Inflammatory macrophage (primary cell): ENCODE measurements at regions not wholly inside any gene's neighbourhood (a gene's known extent, or its start where the extent isn't known, plus 50 kb on each side); places are given as distances from the start of the nearest gene placed in this dataset.

Source experiments
- DNase-seq, 2 donors: peaks; one replicate each; pipeline ENCODE4 v3.0.0-alpha.2; 2020 to 2022

- DNase-seq = no peak
Observed at GRCh38 chr20:39808613-39809012, 846.5 kb downstream of the DHX35 start.

DNA sequence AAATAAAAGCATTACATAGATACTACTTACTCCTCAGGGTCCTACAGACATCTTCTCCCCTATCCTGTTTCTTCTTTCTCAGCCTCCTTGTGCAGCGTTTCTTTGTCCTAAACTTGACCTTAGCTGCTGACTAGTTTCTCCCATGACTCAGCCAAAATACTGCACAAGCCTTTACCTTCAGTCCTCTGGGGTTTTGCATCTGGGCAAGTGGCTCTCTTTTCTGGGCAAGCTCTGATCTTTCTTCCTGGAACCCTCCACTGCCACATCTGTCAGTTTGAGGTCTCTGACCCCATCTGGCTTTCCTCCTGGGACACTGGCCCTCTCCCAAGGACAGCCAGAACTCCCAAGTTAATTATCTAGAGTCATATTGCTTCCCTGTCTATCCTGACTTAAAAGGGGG lies 838.4 kb downstream of the DHX35 start:
- DNase-seq = no peak

- no peak for DNase-seq
Observed at GRCh38 chr20:39800111-39800510, 838.0 kb downstream of the DHX35 start.

GRCh38 chr20:39799366-39799965 lies 837.3 kb downstream of the DHX35 start:
- DNase-seq = no peak

GRCh38 chr20:39795401-39796272 lies 833.5 kb downstream of the DHX35 start:
- DNase-seq = no peak

DNA sequence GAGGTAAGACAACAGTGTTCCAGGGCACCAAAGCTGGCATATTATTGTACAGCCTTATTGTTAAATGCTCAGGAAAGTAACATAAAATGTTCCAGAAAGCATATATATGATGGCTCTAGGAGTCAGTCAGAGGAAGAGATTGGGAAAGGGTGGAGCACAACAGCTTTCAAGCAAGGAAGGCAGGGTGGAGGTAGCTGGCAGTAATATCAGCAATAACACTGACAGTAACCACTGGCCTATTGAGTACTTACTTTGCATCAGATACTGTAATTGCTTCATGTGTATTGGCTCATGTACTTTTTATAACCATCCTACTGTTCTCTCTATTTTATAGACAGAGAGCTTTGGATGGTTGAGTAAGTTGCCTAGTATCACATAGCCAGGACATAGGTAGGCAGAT lies 830.2 kb downstream of the DHX35 start:
- DNase-seq = no peak

GRCh38 chr20:39789411-39789810 lies 827.3 kb downstream of the DHX35 start:
- no peak for DNase-seq

DNA sequence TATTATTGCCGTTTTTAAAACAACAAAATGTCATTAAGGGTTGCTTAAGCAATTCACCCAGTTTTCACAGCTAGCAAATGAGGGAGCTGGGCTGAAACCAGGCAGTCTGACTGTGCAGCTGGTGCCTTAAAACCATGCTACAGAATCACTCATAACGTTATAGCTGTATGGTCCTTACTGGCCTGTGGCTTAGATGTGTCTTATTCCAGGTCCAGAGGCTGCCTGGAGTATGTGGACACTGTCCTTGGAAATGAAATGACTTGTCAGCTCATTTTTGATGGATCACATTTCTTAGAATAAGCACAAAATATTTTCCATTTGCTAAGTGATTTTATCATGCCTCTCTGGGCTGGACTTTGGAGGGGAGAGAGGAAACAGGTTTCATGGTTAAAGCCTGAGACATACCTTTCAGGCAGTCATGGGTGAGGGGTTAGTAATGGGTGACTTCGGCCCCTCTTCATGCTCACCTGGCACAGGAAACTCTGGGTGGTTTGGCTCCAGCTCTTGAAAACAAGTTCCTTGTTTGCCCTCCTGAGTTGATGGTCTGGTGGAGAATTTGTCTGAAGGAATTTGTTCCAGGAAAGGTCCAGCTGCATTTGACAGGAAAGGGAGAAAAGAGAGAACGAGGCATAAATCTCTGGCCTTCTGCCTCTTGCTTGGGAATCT lies 823.2 kb downstream of the DHX35 start:
- no peak for DNase-seq

GRCh38 chr20:39784693-39785092 lies 822.5 kb downstream of the DHX35 start:
- no peak for DNase-seq

GRCh38 chr20:39778847-39779604 lies 816.9 kb downstream of the DHX35 start:
- no peak for DNase-seq

DNA sequence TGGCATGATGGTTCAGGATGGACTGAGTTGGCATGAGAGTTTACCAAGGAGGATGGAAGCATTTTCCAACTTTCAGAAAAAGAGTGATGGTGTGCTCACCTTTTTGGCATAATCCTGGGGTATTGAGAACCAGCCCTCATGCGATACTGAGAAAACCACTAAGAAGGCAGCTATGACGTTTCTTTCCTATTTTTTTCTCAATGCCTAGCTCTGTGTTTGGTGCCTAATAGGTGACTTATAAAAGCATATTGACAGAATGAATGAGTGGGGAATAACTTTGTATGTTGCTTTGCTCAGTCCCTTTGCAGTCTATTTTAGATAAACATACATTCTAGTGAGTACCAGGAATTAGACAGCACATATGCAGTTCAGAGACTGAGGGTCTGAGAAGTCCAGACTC lies 816.3 kb downstream of the DHX35 start:
- no peak for DNase-seq

DNA sequence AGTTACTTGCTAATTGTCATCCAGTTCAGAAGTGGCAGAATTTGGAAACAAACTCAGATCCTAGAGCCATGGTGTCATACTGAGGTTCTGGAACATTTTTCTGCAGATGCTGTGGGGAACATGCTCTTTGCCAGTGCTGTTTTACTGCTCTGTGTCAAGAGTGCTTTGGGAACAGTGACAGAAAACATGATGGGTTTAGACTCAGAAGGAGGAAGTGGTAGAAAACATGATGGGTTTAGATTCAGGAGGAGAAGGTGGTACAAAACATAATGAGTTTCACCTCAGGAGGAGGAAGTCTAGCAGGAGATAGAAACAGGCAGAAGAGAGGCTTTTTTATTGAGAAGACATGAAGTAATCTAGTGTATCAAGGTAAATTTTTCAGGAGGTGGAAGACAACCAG lies 815.5 kb downstream of the DHX35 start:
- DNase-seq = no peak

- DNase-seq = no peak
Observed at GRCh38 chr20:39775110-39775509, 813.0 kb downstream of the DHX35 start.

DNA sequence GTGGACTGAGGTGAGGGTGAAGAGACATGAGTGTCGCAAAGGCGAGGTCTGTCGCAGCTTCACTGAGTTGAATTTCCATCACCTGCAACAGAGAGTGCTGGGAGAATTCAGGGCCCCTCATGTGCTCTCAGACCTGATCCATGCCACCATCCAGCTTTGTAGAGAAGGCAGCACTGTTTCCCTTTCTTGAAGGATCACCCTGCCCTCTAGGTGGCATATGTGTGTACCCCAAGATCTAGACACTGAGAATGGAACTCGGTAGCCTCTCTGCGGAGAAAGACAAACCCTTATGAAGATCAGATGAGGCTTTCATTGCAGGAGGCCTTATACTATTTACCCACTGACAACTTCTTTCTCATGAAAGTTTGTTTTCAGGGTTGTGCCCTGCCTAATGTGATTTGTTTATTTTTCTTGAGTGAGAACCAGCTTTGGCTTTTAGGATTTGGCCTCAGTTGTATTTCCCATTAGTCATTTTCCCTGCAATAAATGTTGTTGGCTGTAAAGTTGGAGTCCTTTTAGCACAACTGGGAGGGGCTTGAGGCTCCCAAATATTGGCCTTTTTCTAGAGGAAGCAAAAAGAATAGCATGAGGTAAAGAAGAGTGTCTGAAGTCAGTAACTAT lies 811.3 kb downstream of the DHX35 start:
- DNase-seq = no peak

GRCh38 chr20:39767352-39767751 lies 805.2 kb downstream of the DHX35 start:
- DNase-seq = no peak

DNA sequence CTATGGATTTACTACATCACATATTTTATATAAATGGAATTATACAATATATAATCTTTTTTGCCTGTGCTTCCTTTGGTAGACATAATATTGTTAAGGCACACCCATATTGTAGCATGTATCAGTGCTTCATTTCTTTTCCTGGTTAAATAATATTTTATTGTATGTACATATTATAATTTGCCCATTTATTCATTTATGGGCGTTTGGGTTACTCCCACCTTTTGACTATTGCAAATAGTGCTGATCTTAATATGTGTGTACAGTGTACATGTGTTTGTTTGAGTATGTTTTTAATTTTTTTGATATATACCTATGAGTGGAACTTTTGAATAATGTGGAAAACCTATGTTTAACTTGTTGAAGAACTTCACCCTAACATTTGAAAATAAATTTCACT lies 804.2 kb downstream of the DHX35 start:
- no peak for DNase-seq

GRCh38 chr20:39762716-39763115 lies 800.6 kb downstream of the DHX35 start:
- no peak for DNase-seq

DNA sequence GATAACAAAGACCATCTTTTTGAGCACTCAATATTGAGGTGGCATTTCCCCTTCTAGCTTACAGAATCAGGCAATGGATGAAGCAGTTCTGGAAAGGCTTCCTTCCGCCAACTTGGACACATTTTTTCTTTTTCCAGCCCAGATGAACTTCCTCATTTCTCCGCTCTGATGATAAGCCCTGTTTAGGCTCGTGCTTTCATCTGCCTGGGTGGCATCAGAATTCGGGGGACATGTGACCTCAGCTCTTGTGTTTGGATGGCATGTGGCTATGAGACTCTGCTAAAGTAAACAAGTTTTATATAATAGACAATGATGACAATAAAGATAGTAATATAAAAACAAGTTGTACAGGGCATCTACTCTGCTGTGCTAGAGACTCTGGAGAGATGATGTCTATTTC lies 796.7 kb downstream of the DHX35 start:
- DNase-seq = no peak

DNA sequence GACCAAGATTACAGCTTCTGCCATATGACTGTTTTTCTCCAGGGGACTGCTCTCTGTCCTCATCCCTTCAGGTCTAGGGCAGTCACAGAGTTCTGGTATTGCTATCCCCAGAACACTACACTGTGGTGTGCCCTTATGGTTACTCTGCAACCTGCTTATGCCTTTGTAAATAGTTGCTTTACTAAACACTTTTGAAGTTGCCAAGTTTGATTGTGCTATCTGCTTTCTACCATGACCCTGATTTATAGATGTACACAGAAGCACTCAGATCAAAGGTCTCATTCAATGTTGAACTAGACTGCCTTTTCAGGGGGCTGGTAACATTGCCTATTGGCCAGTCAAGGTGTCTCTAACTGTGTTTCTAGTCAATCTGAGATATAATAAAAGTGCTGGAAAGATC lies 794.7 kb downstream of the DHX35 start:
- DNase-seq = no peak

GRCh38 chr20:39756369-39756768 lies 794.2 kb downstream of the DHX35 start:
- DNase-seq = no peak

DNA sequence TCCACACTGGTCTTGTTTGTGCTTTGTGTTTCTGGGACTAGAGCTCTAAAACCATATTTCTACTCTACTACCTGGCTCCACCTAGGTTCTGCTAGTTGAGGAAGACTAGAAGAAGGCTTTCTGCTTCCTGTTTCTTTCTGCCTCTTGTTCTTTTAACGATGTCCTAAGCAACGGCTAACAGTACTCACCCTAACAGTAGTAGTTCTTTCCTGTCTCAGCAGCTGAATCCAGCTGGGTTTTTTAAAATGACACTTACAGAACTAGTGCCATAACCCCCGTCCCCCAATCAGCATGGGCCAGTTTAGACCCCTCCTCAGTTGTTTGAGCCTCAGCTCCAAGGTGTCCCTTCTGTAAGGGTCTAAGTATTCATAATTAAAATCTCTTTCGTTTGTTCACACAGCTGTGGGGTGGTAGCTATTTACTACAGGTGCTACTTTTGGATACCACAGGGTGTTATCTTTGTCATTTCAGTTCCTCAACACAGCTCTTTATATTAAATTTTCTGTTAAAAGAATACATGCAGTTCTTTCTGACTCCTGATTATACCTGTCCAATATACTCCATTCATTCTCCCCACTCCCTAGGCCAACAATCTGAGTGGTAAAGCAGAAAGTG lies 790.2 kb downstream of the DHX35 start:
- no peak for DNase-seq

GRCh38 chr20:39751557-39752137 lies 789.5 kb downstream of the DHX35 start:
- DNase-seq = no peak
